ENCODE measurements at regions not wholly inside any gene's neighbourhood (a gene's known extent, or its start where the extent isn't known, plus 50 kb on each side); places are given as distances from the start of the nearest gene placed in this dataset.

- BruUV-seq (replicated peaks) = no TSS peak
- POLR2A ChIA-PET (ENCODE audit: unreplicated experiment) = interaction anchor here (0.6 kb wide), 1 partner anchor 22 kb away, joined by 3 read pairs; no protein-coding TSS in a partner anchor
- Histone ChIP-seq H3K23ac (ENCODE audit: low read depth, low read length) (no peak overlapping the region), H4K20me1 (ENCODE audit: insufficient read depth, low read length) (no peaks in the 10 kb centered on the region), H2BK120ac (ENCODE audit: low read depth, low read length) (no peak overlapping the region), H2BK20ac (ENCODE audit: low read depth, low read length) (no peak overlapping the region), H3K4ac (ENCODE audit: low read depth, low read length) (no peak overlapping the region), H3K4me2 (ENCODE audit: low read depth, low read length) (no peak overlapping the region), H2AK5ac (ENCODE audit: low read depth, low read length) (no peak overlapping the region), H2BK15ac (ENCODE audit: low read depth, low read length) (no peak overlapping the region), H3K14ac (replicated peaks; ENCODE audit: low read depth, low read length) (no peak overlapping the region), H3K27ac (ENCODE audit: insufficient read depth, low read length) (no peak overlapping the region), H2AK9ac (replicated peaks; ENCODE audit: low read depth, low read length, poor library complexity) (no peak overlapping the region), H3K79me1 (ENCODE audit: low read depth in 1 of 2, low read length in 2 of 2) (no peaks in the 10 kb centered on the region), H3K9me1 (ENCODE audit: insufficient read depth, low read length) (no peaks in the 10 kb centered on the region), H3K27me3 (ENCODE audit: control insufficient read depth, insufficient read depth, low read length) (peaks cover 8% of the 10 kb centered on the region), H3K36me3 (ENCODE audit: control insufficient read depth, insufficient read depth, low read length) (no peaks in the 10 kb centered on the region), H3K9ac (ENCODE audit: low read depth, low read length) (no peak overlapping the region), H3K4me1 (ENCODE audit: control insufficient read depth, insufficient read depth, low read length) (peaks cover 2% of the 10 kb centered on the region; the same call in 1 of the 2 replicates), H4K8ac (ENCODE audit: low read depth in 2 of 2, low read length in 2 of 2) (no peak overlapping the region), H3K56ac (ENCODE audit: extremely low read depth, insufficient read depth, low read length) (no peak overlapping the region), H4K91ac (ENCODE audit: insufficient read depth, low read depth, low read length) (no peak overlapping the region), H4K5ac (ENCODE audit: low read depth, low read length) (no peak overlapping the region), H3K18ac (ENCODE audit: low read depth, low read length) (no peak overlapping the region), H2BK5ac (ENCODE audit: low read depth, low read length, poor library complexity, severe bottlenecking) (no peak overlapping the region), H3K4me3 (ENCODE audit: insufficient read depth, low read depth, low read length) (no peak overlapping the region), H2AFZ (replicated peaks; ENCODE audit: low read length, poor library complexity) (no peak overlapping the region), H3K9me3 (ENCODE audit: control insufficient read depth, insufficient read depth, low read length) (peaks cover 7% of the 10 kb centered on the region)
- no peak for ATAC-seq (ENCODE audit: low read depth)
- no CpG with 5 or more reads among the region's 8 CpGs for WGBS, 2 experiments (ENCODE audit: extremely low coverage in 2 of 2, insufficient read length in 1 of 2)
- dilution Hi-C loops (cut with HindIII; ENCODE audit: low sequenced_read_pairs, unreplicated experiment) (no loop called here), in situ Hi-C loops (cut with MboI; ENCODE audit: low sequenced_read_pairs) (no loop called here), intact Hi-C loops (cut with micrococcal nuclease) (no loop called here)
- CTCF ChIA-PET = no interaction called here
- TF ChIP-seq CEBPB (IDR thresholded peaks at IDR 0.05; ENCODE audit: low read depth, low read length) = no peak
- TF ChIP-seq MXI1 (IDR thresholded peaks at IDR 0.05; ENCODE audit: borderline replicate concordance, low read depth, low read length) = no peak
- no peak for TF ChIP-seq BHLHE40 (IDR thresholded peaks at IDR 0.05; ENCODE audit: low read depth, low read length)
- no peak for TF ChIP-seq MAZ (IDR thresholded peaks at IDR 0.05; ENCODE audit: borderline replicate concordance, low read depth, low read length)
- no peak for DNase-seq
These were observed 137.6 kb upstream of the PITRM1 start for GRCh38 chr10:3310016-3310784.
